ENCODE measurements at regions not wholly inside any gene's neighbourhood (a gene's known extent, or its start where the extent isn't known, plus 50 kb on each side); places are given as distances from the start of the nearest gene placed in this dataset.

DNA sequence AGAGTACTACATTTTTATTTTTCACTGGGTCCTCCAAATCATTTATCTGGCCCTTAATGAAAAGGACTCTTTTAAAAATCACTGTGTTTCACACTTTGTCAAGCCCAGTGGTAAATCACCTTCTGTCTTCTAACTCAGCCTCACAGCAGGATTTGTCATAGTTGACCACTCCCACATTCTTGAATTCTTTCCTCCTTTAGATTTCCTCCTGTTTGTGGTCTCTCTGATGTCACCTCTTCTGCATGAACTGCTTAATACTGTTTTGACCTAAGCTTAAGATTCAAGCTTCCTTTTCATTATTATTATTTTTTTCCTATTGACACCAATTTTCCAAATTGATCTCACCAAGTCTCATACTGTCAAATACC lies 899.8 kb upstream of the MIR17HG start:
- peak; percentile 81 for DNase-seq (ENCODE audit: low read depth, low spot score)
- TF ChIP-seq, protein P1, sequence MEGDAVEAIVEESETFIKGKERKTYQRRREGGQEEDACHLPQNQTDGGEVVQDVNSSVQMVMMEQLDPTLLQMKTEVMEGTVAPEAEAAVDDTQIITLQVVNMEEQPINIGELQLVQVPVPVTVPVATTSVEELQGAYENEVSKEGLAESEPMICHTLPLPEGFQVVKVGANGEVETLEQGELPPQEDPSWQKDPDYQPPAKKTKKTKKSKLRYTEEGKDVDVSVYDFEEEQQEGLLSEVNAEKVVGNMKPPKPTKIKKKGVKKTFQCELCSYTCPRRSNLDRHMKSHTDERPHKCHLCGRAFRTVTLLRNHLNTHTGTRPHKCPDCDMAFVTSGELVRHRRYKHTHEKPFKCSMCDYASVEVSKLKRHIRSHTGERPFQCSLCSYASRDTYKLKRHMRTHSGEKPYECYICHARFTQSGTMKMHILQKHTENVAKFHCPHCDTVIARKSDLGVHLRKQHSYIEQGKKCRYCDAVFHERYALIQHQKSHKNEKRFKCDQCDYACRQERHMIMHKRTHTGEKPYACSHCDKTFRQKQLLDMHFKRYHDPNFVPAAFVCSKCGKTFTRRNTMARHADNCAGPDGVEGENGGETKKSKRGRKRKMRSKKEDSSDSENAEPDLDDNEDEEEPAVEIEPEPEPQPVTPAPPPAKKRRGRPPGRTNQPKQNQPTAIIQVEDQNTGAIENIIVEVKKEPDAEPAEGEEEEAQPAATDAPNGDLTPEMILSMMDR (IDR thresholded peaks at IDR 0.05; ENCODE audit: low read depth, low read length): no peak
- in situ Hi-C loops (cut with HindIII; ENCODE audit: low sequenced_read_pairs): no loop called here
- no peak overlapping the region for H3K4me3 ChIP-seq (ENCODE audit: low read depth, low read length)

DNA sequence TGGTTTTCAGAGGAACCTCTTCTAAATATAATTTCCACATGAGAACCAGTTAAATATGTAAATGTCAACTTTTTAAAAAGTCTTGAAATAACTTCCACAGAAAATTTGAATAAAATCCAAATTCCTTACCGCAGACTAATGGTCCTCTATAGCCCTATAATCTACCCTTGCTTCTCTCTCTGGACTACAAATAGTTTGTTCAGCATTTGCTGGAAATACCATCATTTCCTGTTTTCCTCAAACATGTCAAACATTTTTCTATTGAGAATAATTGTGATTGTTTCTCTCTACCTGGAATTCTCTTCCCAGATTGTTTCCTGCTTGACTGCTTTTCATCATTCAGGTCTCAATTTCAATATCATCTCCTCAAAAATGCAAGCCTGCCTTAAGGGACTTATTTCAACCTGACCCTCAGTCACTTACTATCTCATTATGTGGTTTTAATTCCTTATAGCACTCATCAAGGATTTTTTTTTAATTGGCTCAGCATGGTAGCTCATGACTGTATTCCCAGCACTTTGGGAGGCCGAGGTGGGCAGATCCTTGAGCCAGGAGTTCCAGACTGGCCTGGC lies 898.9 kb upstream of the MIR17HG start:
- H3K4me3 ChIP-seq (ENCODE audit: low read depth, low read length): no peak overlapping the region
- in situ Hi-C loops (cut with HindIII; ENCODE audit: low sequenced_read_pairs): no loop called here
- DNase-seq (ENCODE audit: low read depth, low spot score): no peak
- TF ChIP-seq, protein P1 (IDR thresholded peaks at IDR 0.05; ENCODE audit: low read depth, low read length): no peak

GRCh38 chr13:90453342-90453741 lies 894.1 kb upstream of the MIR17HG start:
- in situ Hi-C loops (cut with HindIII; ENCODE audit: low sequenced_read_pairs): no loop called here
- DNase-seq (ENCODE audit: low read depth, low spot score): no peak
- TF ChIP-seq, protein P1 (IDR thresholded peaks at IDR 0.05; ENCODE audit: low read depth, low read length): no peak

DNA sequence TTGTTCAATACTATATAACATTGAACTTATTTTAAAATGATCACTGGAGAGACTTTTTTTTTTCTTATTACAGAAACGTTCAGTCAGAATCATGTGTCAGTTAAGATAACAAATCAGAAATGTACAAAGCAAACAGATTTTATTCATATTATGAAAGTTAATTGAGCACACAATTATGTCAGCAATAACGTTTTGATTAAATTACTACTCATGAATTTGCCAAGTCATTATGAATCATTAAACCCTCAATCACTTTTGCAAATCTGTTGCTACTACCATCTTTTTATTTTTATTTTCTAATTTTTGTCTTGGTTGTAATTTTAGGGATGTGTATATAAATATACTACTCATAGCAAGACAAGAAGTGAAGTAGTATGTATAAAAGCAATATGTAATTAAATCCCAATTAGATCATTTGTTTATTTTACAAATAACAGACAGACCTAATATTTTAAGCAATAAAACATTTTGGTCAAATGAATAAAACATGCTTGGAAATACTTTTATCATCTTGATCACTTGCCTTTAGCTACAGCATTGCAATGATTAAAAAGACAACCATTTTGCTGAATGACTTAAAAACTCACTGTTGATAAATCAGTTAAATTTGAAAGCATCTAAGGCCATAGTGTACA lies 893.4 kb upstream of the MIR17HG start:
- TF ChIP-seq, protein P1 (IDR thresholded peaks at IDR 0.05; ENCODE audit: low read depth, low read length): no peak
- in situ Hi-C loops (cut with HindIII; ENCODE audit: low sequenced_read_pairs): no loop called here
- H3K4me3 ChIP-seq (ENCODE audit: low read depth, low read length): no peak overlapping the region
- no peak for DNase-seq (ENCODE audit: low read depth, low spot score)

More at GRCh38 chr13:90453342-90453741, 894.1 kb upstream of the MIR17HG start:
- H3K4me3 ChIP-seq (ENCODE audit: low read depth, low read length): no peak overlapping the region

DNA sequence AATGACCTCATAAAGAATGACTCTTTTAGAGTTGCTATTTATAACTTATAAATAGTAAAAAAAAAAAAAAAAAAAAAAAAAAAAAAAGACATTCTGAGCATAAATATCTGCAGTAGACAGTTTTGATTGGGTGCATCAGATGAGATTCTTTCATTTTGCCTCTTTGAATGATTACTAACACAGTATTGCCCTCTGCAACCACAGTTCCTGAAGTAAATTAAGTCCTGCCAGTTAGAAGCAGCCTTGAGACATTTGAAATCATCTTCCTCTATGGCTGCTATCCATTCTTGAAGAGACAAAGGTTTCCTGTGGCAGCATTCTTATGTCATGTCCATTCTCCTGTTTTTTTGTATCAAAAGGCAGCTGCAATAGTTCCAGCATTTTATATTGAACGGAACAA lies 892.4 kb upstream of the MIR17HG start:
- in situ Hi-C loops (cut with HindIII; ENCODE audit: low sequenced_read_pairs): no loop called here
- no peak overlapping the region for H3K4me3 ChIP-seq (ENCODE audit: low read depth, low read length)
- TF ChIP-seq, protein P1 (IDR thresholded peaks at IDR 0.05; ENCODE audit: low read depth, low read length): no peak
- no peak for DNase-seq (ENCODE audit: low read depth, low spot score)

DNA sequence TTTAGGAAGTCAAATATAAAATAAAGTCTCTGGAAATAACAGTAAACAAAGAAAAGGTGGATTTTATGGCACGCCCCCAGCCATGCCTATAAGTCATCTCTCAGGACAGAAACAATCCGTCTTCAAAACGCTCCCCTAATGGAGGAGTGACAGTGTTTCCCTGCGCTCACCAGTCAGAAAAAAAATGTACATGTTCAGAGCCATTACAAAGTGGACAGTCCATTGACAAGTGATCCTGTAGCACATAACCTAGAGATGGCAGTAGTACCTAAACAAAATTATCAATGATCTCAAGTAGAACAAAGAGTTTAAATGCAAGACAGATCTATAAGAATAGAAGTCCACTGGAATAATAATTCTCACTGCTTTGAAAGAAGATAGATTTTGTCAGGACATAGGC lies 891.7 kb upstream of the MIR17HG start:
- TF ChIP-seq, protein P1 (IDR thresholded peaks at IDR 0.05; ENCODE audit: low read depth, low read length): no peak
- in situ Hi-C loops (cut with HindIII; ENCODE audit: low sequenced_read_pairs): no loop called here
- H3K4me3 ChIP-seq (ENCODE audit: low read depth, low read length): no peak overlapping the region
- DNase-seq (ENCODE audit: low read depth, low spot score): no peak

Data from astrocyte of the spinal cord (primary cell).